HepG2 (cell line): ENCODE measurements at regions not wholly inside any gene's neighbourhood (a gene's known extent, or its start where the extent isn't known, plus 50 kb on each side); places are given as distances from the start of the nearest gene placed in this dataset.

Experiments
- FOSL2 ChIP-seq: sonication (generic); formaldehyde crosslinking; IDR thresholded peaks from 2 replicates; pipeline ENCODE4 v1.4.0; 2020; ENCODE audit warnings: missing genetic modification reagents
- GATAD1 ChIP-seq: IDR thresholded peaks from 2 replicates; pipeline ENCODE4 v1.6.1; 2016; ENCODE audit warnings: missing genetic modification reagents, missing compliant biosample characterization
- KLF6 ChIP-seq: IDR thresholded peaks from 2 replicates; pipeline ENCODE4 v1.8.0; 2016; ENCODE audit warnings: missing biosample characterization, missing genetic modification reagents
- NR1H2 ChIP-seq: sonication (generic); formaldehyde crosslinking; IDR thresholded peaks from 2 replicates; pipeline ENCODE4 v1.8.1; 2022; ENCODE audit warnings: low read depth, missing genetic modification reagents, borderline replicate concordance
- POLR2AphosphoS2 ChIP-seq: IDR thresholded peaks from 2 replicates; pipeline ENCODE4 v1.6.1; 2011; ENCODE audit warnings: low read depth, low read length, improper control_type of control experiment
- SP4 ChIP-seq: sonication (generic); formaldehyde crosslinking; IDR thresholded peaks from 2 replicates; pipeline ENCODE4 v1.8.1; 2023; ENCODE audit warnings: mild to moderate bottlenecking, missing genetic modification reagents
- THRA ChIP-seq: sonication (generic); formaldehyde crosslinking; IDR thresholded peaks from 2 replicates; pipeline ENCODE4 v1.4.0; 2020; ENCODE audit warnings: missing genetic modification reagents, borderline replicate concordance
- USF2 ChIP-seq, 2 experiments: sonication (generic) in 1 of 2; formaldehyde crosslinking in 1 of 2; IDR thresholded peaks; 2 replicates each; pipeline versions ENCODE4 v1.5.1 to v1.6.1; 2011 to 2020; ENCODE audit warnings: borderline replicate concordance in 1 of 2, low read depth in 1 of 2, low read length in 1 of 2, mild to moderate bottlenecking in 1 of 2, missing genetic modification reagents in 1 of 2, moderate library complexity in 1 of 2
- ZBTB25 ChIP-seq: IDR thresholded peaks from 2 replicates; pipeline ENCODE4 v1.6.1; 2018; ENCODE audit warnings: missing genetic modification reagents
- ZNF44 ChIP-seq: sonication (generic); formaldehyde crosslinking; IDR thresholded peaks from 2 replicates; pipeline ENCODE4 v1.5.1; 2020; ENCODE audit warnings: mild to moderate bottlenecking, missing genetic modification reagents
- ZNF709 ChIP-seq: sonication (generic); formaldehyde crosslinking; IDR thresholded peaks from 2 replicates; pipeline ENCODE4 v1.5.0; 2020; ENCODE audit warnings: mild to moderate bottlenecking, missing genetic modification reagents
- TF ChIP-seq, protein P1 (sequence below): sonication (generic); formaldehyde crosslinking; IDR thresholded peaks from 2 replicates; pipeline ENCODE4 v1.9.0; 2021; ENCODE audit warnings: missing genetic modification reagents, mild to moderate bottlenecking, borderline replicate concordance
- TF ChIP-seq, protein P2 (sequence below): sonication (generic); formaldehyde crosslinking; IDR thresholded peaks from 2 replicates; pipeline ENCODE4 v1.4.0; 2020; ENCODE audit warnings: missing genetic modification reagents
- TF ChIP-seq, protein P3 (sequence below): sonication (generic); formaldehyde crosslinking; IDR thresholded peaks from 2 replicates; pipeline ENCODE4 v1.4.0; 2020; ENCODE audit warnings: mild to moderate bottlenecking, missing genetic modification reagents

- TF ChIP-seq, protein P1, sequence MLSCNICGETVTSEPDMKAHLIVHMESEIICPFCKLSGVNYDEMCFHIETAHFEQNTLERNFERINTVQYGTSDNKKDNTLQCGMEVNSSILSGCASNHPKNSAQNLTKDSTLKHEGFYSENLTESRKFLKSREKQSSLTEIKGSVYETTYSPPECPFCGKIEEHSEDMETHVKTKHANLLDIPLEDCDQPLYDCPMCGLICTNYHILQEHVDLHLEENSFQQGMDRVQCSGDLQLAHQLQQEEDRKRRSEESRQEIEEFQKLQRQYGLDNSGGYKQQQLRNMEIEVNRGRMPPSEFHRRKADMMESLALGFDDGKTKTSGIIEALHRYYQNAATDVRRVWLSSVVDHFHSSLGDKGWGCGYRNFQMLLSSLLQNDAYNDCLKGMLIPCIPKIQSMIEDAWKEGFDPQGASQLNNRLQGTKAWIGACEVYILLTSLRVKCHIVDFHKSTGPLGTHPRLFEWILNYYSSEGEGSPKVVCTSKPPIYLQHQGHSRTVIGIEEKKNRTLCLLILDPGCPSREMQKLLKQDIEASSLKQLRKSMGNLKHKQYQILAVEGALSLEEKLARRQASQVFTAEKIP (CRISPR knock-in tag), result no peak
- TF ChIP-seq ZNF44 (0 out of 2 replicates have a peak, but pooled peaks have one; percentile 64), THRA (CRISPR knock-in tag) (peak; percentile 91), KLF6 (peak; percentile 99), ZNF709 (CRISPR knock-in tag) (peak; percentile 92; the same call in 1 of the 2 replicates), GATAD1 (CRISPR knock-in tag) (peak; percentile 72), FOSL2 (CRISPR knock-in tag) (peak; percentile 70), POLR2AphosphoS2 (no peak), ZBTB25 (CRISPR knock-in tag) (peak; percentile 99), SP4 (peak; percentile 65; the same call in 1 of the 2 replicates), NR1H2 (CRISPR knock-in tag) (no peak), USF2 (IDR thresholded peaks at IDR 0.05; ENCODE audit: low read depth, low read length) (no peak), USF2 (CRISPR knock-in tag; IDR thresholded peaks at IDR 0.05; ENCODE audit: borderline replicate concordance) (no peak)
- TF ChIP-seq, protein P2, sequence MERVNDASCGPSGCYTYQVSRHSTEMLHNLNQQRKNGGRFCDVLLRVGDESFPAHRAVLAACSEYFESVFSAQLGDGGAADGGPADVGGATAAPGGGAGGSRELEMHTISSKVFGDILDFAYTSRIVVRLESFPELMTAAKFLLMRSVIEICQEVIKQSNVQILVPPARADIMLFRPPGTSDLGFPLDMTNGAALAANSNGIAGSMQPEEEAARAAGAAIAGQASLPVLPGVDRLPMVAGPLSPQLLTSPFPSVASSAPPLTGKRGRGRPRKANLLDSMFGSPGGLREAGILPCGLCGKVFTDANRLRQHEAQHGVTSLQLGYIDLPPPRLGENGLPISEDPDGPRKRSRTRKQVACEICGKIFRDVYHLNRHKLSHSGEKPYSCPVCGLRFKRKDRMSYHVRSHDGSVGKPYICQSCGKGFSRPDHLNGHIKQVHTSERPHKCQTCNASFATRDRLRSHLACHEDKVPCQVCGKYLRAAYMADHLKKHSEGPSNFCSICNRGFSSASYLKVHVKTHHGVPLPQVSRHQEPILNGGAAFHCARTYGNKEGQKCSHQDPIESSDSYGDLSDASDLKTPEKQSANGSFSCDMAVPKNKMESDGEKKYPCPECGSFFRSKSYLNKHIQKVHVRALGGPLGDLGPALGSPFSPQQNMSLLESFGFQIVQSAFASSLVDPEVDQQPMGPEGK (CRISPR knock-in tag), result peak; percentile 79
- TF ChIP-seq, protein P3, sequence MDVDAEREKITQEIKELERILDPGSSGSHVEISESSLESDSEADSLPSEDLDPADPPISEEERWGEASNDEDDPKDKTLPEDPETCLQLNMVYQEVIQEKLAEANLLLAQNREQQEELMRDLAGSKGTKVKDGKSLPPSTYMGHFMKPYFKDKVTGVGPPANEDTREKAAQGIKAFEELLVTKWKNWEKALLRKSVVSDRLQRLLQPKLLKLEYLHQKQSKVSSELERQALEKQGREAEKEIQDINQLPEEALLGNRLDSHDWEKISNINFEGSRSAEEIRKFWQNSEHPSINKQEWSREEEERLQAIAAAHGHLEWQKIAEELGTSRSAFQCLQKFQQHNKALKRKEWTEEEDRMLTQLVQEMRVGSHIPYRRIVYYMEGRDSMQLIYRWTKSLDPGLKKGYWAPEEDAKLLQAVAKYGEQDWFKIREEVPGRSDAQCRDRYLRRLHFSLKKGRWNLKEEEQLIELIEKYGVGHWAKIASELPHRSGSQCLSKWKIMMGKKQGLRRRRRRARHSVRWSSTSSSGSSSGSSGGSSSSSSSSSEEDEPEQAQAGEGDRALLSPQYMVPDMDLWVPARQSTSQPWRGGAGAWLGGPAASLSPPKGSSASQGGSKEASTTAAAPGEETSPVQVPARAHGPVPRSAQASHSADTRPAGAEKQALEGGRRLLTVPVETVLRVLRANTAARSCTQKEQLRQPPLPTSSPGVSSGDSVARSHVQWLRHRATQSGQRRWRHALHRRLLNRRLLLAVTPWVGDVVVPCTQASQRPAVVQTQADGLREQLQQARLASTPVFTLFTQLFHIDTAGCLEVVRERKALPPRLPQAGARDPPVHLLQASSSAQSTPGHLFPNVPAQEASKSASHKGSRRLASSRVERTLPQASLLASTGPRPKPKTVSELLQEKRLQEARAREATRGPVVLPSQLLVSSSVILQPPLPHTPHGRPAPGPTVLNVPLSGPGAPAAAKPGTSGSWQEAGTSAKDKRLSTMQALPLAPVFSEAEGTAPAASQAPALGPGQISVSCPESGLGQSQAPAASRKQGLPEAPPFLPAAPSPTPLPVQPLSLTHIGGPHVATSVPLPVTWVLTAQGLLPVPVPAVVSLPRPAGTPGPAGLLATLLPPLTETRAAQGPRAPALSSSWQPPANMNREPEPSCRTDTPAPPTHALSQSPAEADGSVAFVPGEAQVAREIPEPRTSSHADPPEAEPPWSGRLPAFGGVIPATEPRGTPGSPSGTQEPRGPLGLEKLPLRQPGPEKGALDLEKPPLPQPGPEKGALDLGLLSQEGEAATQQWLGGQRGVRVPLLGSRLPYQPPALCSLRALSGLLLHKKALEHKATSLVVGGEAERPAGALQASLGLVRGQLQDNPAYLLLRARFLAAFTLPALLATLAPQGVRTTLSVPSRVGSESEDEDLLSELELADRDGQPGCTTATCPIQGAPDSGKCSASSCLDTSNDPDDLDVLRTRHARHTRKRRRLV, result 0 out of 2 replicates have a peak, but pooled peaks have one; percentile 30
Observed at GRCh38 chr16:49158029-49158642, 123.5 kb downstream of the CBLN1 start (continued).
